Astrocyte of the spinal cord (primary cell): ENCODE measurements at regions not wholly inside any gene's neighbourhood (a gene's known extent, or its start where the extent isn't known, plus 50 kb on each side); places are given as distances from the start of the nearest gene placed in this dataset.
"Not testable (repeated sequence)": the region's sequence is repeated elsewhere in the genome, so short reads cannot be mapped to it uniquely, and the experiment has no call there.

Source experiments
- DNase-seq: peaks from one replicate; pipeline ENCODE4 v3.0.0; 2011; ENCODE audit warnings: low read depth, low spot score
- H3K4me3 ChIP-seq: 2 replicates; pipeline ENCODE4 v1.5.1; 2011; ENCODE audit warnings: low read depth, mild to moderate bottlenecking, low read length, moderate library complexity
- in situ Hi-C: cut with HindIII; loops from 2 replicates; pipeline ENCODE4 v1.10.0; 2017; ENCODE audit warnings: low sequenced_read_pairs
- TF ChIP-seq, protein P1 (sequence below): IDR thresholded peaks from 2 replicates; pipeline ENCODE4 v1.5.1; 2012; ENCODE audit warnings: low read depth, mild to moderate bottlenecking, low read length, inconsistent platforms

GRCh38 chr11:71165771-71166170 is 86.6 kb downstream of the SHANK2 start:
- no peak overlapping the region for H3K4me3 ChIP-seq
- no peak for DNase-seq
- in situ Hi-C loops, result no loop called here

GRCh38 chr11:71164621-71165020 is 87.8 kb downstream of the SHANK2 start:
- no peak for DNase-seq
- TF ChIP-seq, protein P1, sequence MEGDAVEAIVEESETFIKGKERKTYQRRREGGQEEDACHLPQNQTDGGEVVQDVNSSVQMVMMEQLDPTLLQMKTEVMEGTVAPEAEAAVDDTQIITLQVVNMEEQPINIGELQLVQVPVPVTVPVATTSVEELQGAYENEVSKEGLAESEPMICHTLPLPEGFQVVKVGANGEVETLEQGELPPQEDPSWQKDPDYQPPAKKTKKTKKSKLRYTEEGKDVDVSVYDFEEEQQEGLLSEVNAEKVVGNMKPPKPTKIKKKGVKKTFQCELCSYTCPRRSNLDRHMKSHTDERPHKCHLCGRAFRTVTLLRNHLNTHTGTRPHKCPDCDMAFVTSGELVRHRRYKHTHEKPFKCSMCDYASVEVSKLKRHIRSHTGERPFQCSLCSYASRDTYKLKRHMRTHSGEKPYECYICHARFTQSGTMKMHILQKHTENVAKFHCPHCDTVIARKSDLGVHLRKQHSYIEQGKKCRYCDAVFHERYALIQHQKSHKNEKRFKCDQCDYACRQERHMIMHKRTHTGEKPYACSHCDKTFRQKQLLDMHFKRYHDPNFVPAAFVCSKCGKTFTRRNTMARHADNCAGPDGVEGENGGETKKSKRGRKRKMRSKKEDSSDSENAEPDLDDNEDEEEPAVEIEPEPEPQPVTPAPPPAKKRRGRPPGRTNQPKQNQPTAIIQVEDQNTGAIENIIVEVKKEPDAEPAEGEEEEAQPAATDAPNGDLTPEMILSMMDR, result no peak
- in situ Hi-C loops, result no loop called here
- no peak overlapping the region for H3K4me3 ChIP-seq

More at GRCh38 chr11:71165771-71166170, 86.6 kb downstream of the SHANK2 start:
- TF ChIP-seq, protein P1, result no peak

GRCh38 chr11:71164186-71164585 is 88.2 kb downstream of the SHANK2 start:
- TF ChIP-seq, protein P1, result no peak
- in situ Hi-C loops, result no loop called here
- H3K4me3 ChIP-seq, result no peak overlapping the region
- no peak for DNase-seq

DNA sequence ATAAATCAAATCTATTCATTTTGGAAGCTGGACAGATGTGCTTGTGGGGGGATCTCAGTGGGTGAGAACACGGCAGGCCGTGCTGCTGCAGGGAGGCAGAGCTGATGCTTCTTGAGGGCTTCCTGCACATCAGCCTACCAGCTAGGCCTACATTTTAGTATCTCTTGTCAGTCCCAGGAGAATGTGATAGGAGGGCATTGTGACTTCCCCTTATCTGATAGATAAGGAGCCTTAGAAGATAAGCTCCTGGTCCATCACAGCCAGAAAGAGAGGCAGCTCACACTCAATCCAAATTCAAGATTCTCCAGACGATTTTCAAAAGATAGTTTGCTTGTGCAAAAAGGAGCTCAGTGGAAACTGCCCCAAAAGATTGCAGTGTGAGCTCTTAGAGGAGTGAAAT is 89.0 kb downstream of the SHANK2 start:
- in situ Hi-C loops, result no loop called here
- no peak for DNase-seq
- no peak overlapping the region for H3K4me3 ChIP-seq
- TF ChIP-seq, protein P1, result no peak

DNA sequence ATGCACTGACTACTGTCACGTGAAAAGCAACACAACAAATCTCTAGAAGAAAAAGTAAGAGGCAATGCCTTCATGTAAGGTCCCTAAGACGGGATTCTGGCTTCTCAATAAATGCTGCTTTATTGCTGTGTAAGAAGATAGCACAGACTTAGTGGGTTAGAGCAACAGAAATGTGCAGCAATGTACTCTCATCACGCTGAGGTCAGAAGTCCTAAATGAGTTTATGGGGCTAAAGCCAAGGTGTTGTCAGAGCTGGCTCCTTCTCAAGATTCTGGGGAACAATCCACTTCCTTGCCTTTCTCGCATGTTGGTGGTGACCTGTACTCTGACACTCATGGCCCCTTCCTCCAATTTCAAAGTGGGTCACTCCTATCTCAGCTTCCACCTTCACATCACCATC is 93.4 kb downstream of the SHANK2 start:
- in situ Hi-C loops, result no loop called here
- TF ChIP-seq, protein P1, result no peak
- no peak overlapping the region for H3K4me3 ChIP-seq
- no peak for DNase-seq

DNA sequence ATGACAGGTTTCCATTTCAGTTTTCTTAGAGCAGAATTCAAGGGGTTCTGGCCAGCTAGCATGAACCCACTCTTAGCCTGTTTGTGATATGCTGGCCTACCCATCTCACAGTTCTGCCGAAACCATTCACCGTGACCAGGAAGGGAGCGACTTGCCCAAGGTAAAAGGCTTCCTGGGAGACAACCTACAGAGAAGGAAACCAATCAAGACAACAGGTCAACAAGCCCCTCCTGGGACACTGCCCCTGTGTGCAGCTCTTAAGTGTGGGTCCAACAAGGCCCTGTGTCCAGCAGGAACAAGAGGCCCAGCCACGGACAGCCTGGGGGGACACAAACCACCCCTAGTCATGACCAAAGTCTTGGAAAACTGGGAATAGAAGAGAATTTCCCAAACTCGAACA is 94.7 kb downstream of the SHANK2 start:
- DNase-seq, H3K4me3 ChIP-seq, in situ Hi-C loops: not testable (repeated sequence)

DNA sequence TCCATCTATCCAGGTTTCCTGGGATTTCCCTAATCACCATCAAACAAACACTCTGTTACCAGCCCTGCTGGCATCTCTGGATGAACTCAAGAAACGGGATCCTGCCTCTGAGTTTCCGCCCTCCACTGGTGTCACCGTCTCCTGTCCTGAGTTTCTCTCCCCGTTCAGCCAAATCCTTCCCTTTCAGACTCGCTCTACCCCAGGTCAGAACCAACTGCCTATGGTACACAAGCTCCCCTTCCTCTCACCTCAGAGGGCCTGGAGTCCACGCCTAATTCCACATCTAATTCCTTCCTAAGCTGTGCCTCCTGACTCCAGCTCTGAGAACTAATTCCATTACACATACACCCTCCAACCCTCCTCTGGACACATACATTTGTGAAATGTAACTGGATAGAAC is 96.1 kb downstream of the SHANK2 start:
- H3K4me3 ChIP-seq, result no peak overlapping the region
- no peak for DNase-seq
- TF ChIP-seq, protein P1, result no peak
- in situ Hi-C loops, result no loop called here
